ENCODE measurements at regions not wholly inside any gene's neighbourhood (a gene's known extent, or its start where the extent isn't known, plus 50 kb on each side); places are given as distances from the start of the nearest gene placed in this dataset.

GRCh38 chr12:24228371-24228770 lies 278.9 kb upstream of the SOX5 start:
- 100% methylated on average over 1 of the region's 3 CpGs for WGBS (ENCODE audit: insufficient coverage)
- DNase-seq (no peak), ATAC-seq (no peak)
- Histone ChIP-seq H3K27me3 (ENCODE audit: control insufficient read depth, insufficient read depth, low read length) (no peaks in the 10 kb centered on the region), H3K4me3 (ENCODE audit: low read length) (no peak overlapping the region), H3K9me3 (ENCODE audit: control insufficient read depth, insufficient read depth, low read length) (no peaks in the 10 kb centered on the region), H3K4me1 (ENCODE audit: control insufficient read depth, insufficient read depth, low read length) (no peaks in the 10 kb centered on the region), H3K36me3 (ENCODE audit: control insufficient read depth, insufficient read depth, low read length) (no peaks in the 10 kb centered on the region), H3K27ac (ENCODE audit: low read length) (no peak overlapping the region)
- no peak for TF ChIP-seq CTCF (IDR thresholded peaks at IDR 0.05)
- H3K36me3 Mint-ChIP-seq = no peaks in the 10 kb centered on the region
- H3K4me3 Mint-ChIP-seq = no peak overlapping the region
- H3K9me3 Mint-ChIP-seq = peaks cover 0 to 2% of the 10 kb centered on the region in 2 donors
- H3K4me1 Mint-ChIP-seq = no peaks in the 10 kb centered on the region
- H3K27ac Mint-ChIP-seq = no peak overlapping the region
- intact Hi-C loops (cut with micrococcal nuclease) = no loop called here
- H3K27me3 Mint-ChIP-seq (ENCODE audit: low read depth in 2 of 2) = no peaks in the 10 kb centered on the region

- intact Hi-C loops (cut with micrococcal nuclease) = no loop called here
- ATAC-seq (no peak), DNase-seq (no peak)
- Histone ChIP-seq H3K4me1 (ENCODE audit: control insufficient read depth, insufficient read depth, low read length) (no peaks in the 10 kb centered on the region), H3K36me3 (ENCODE audit: control insufficient read depth, insufficient read depth, low read length) (no peaks in the 10 kb centered on the region), H3K27me3 (ENCODE audit: control insufficient read depth, insufficient read depth, low read length) (no peaks in the 10 kb centered on the region), H3K4me3 (ENCODE audit: low read length) (no peak overlapping the region), H3K9me3 (ENCODE audit: control insufficient read depth, insufficient read depth, low read length) (no peaks in the 10 kb centered on the region), H3K27ac (ENCODE audit: low read length) (no peak overlapping the region)
- Mint-ChIP-seq H3K27me3 (ENCODE audit: low read depth in 2 of 2) (no peaks in the 10 kb centered on the region), H3K4me1 (no peaks in the 10 kb centered on the region), H3K36me3 (no peaks in the 10 kb centered on the region), H3K4me3 (no peak overlapping the region), H3K9me3 (peaks cover 0 to 2% of the 10 kb centered on the region in 2 donors), H3K27ac (no peak overlapping the region)
- WGBS (ENCODE audit: insufficient coverage) = 87% methylated on average over 3 of the region's 5 CpGs
- no peak for TF ChIP-seq CTCF (IDR thresholded peaks at IDR 0.05)
Observed at GRCh38 chr12:24227551-24227950, 278.1 kb upstream of the SOX5 start.

GRCh38 chr12:24226745-24227350 lies 277.4 kb upstream of the SOX5 start:
- Histone ChIP-seq H3K9me3 (ENCODE audit: control insufficient read depth, insufficient read depth, low read length) (no peaks in the 10 kb centered on the region), H3K27me3 (ENCODE audit: control insufficient read depth, insufficient read depth, low read length) (no peaks in the 10 kb centered on the region), H3K4me1 (ENCODE audit: control insufficient read depth, insufficient read depth, low read length) (no peaks in the 10 kb centered on the region), H3K4me3 (ENCODE audit: low read length) (no peak overlapping the region), H3K36me3 (ENCODE audit: control insufficient read depth, insufficient read depth, low read length) (no peaks in the 10 kb centered on the region), H3K27ac (ENCODE audit: low read length) (no peak overlapping the region)
- ATAC-seq = no peak
- TF ChIP-seq CTCF (IDR thresholded peaks at IDR 0.05) = no peak
- H3K4me3 Mint-ChIP-seq = no peak overlapping the region
- intact Hi-C loops (cut with micrococcal nuclease) = no loop called here
- no peaks in the 10 kb centered on the region for H3K36me3 Mint-ChIP-seq
- WGBS (ENCODE audit: insufficient coverage) = 43% methylated on average over 7 of the region's 9 CpGs
- peaks cover 0 to 2% of the 10 kb centered on the region in 2 donors for H3K9me3 Mint-ChIP-seq
- no peaks in the 10 kb centered on the region for H3K27me3 Mint-ChIP-seq (ENCODE audit: low read depth in 2 of 2)
- no peaks in the 10 kb centered on the region for H3K4me1 Mint-ChIP-seq
- H3K27ac Mint-ChIP-seq = no peak overlapping the region
- DNase-seq = no peak

- Histone ChIP-seq H3K36me3 (ENCODE audit: control insufficient read depth, insufficient read depth, low read length) (no peaks in the 10 kb centered on the region), H3K4me3 (ENCODE audit: low read length) (no peak overlapping the region), H3K27ac (ENCODE audit: low read length) (no peak overlapping the region), H3K27me3 (ENCODE audit: control insufficient read depth, insufficient read depth, low read length) (no peaks in the 10 kb centered on the region), H3K9me3 (ENCODE audit: control insufficient read depth, insufficient read depth, low read length) (no peaks in the 10 kb centered on the region), H3K4me1 (ENCODE audit: control insufficient read depth, insufficient read depth, low read length) (no peaks in the 10 kb centered on the region)
- intact Hi-C loops (cut with micrococcal nuclease) = no loop called here
- no peak overlapping the region for H3K4me3 Mint-ChIP-seq
- DNase-seq (no peak), ATAC-seq (no peak)
- no peak for TF ChIP-seq CTCF (IDR thresholded peaks at IDR 0.05)
- H3K9me3 Mint-ChIP-seq = peaks cover 4 to 5% of the 10 kb centered on the region in 2 donors
- no peaks in the 10 kb centered on the region for H3K4me1 Mint-ChIP-seq
- no peaks in the 10 kb centered on the region for H3K36me3 Mint-ChIP-seq
- no peak overlapping the region for H3K27ac Mint-ChIP-seq
- H3K27me3 Mint-ChIP-seq (ENCODE audit: low read depth in 2 of 2) = no peaks in the 10 kb centered on the region
Observed at GRCh38 chr12:24224401-24224800, 274.9 kb upstream of the SOX5 start.
